ENCODE measurements at regions not wholly inside any gene's neighbourhood (a gene's known extent, or its start where the extent isn't known, plus 50 kb on each side); places are given as distances from the start of the nearest gene placed in this dataset.

DNA sequence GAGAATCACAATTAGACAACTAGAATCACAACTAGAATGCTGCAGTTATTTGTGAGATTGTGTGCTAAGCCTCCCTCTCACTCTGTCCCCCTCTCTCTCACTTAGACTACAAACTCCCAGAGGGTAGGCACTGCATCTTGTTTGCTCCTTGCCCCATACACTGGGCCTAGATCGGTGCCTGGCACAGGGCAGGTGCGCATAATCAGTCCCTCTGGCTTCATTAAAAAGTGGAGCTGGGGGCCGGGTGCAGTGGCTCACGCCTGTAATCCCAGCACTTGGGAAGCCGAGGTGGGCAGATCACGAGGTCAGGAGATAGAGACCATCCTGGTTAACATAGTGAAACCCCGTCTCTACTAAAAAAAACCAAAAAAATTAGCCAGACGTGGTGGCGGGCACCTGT is 456.8 kb downstream of the MIAT start:
- DNase-seq (ENCODE audit: low read depth) = no peak
- H3K4me3 ChIP-seq (ENCODE audit: control insufficient read depth, low read depth, low read length) = no peak overlapping the region
- TF ChIP-seq, protein P1, sequence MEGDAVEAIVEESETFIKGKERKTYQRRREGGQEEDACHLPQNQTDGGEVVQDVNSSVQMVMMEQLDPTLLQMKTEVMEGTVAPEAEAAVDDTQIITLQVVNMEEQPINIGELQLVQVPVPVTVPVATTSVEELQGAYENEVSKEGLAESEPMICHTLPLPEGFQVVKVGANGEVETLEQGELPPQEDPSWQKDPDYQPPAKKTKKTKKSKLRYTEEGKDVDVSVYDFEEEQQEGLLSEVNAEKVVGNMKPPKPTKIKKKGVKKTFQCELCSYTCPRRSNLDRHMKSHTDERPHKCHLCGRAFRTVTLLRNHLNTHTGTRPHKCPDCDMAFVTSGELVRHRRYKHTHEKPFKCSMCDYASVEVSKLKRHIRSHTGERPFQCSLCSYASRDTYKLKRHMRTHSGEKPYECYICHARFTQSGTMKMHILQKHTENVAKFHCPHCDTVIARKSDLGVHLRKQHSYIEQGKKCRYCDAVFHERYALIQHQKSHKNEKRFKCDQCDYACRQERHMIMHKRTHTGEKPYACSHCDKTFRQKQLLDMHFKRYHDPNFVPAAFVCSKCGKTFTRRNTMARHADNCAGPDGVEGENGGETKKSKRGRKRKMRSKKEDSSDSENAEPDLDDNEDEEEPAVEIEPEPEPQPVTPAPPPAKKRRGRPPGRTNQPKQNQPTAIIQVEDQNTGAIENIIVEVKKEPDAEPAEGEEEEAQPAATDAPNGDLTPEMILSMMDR (conservative IDR thresholded peaks at IDR 0.05; ENCODE audit: control insufficient read depth, insufficient read depth, low read depth, low read length) = no peak

DNA sequence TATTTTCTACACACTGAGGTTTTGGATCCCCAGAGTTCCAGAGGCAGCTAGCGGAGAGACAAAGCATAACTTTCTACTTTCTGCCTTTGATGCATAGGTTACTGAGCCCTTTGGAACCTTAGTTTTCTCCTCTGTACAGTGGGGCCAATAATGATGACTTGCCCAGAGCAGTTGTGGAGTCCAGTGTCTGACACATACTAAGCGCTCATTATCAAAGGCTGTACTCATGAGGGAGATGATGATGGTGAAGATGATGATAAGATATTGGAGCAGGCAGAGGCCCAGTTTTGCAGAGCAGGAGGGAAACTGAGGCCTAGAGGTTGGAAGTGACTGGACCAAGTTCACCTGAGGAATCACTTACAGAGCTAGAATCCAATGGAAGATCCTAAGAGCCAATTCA is 458.0 kb downstream of the MIAT start:
- TF ChIP-seq, protein P1 (conservative IDR thresholded peaks at IDR 0.05; ENCODE audit: control insufficient read depth, insufficient read depth, low read depth, low read length) = no peak
- DNase-seq (ENCODE audit: low read depth) = no peak
- no peak overlapping the region for H3K4me3 ChIP-seq (ENCODE audit: control insufficient read depth, low read depth, low read length)

DNA sequence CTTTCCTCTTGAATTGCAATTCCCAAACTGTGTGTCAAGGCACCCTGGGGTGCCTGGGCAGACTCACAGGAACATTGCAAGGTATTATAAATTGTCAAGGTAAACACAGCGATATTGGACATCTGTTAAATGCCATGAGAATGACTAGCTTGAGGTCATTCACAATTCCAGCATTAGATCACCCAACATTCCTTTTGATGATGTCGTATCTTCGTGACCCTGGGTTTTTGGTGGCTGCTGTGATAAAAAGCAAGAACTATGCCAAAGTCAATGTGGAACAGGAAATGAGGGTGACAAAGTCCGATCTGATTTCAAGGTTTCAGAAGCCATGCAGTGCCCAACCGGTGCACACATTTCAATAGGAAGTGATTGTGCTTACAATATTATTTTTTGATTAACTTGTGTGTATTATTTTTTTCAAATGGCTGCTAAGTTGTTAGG is 458.4 kb downstream of the MIAT start:
- no peak overlapping the region for H3K4me3 ChIP-seq (ENCODE audit: control insufficient read depth, low read depth, low read length)
- DNase-seq (ENCODE audit: low read depth) = peak; percentile 17
- TF ChIP-seq, protein P1 (conservative IDR thresholded peaks at IDR 0.05; ENCODE audit: control insufficient read depth, insufficient read depth, low read depth, low read length) = no peak

DNA sequence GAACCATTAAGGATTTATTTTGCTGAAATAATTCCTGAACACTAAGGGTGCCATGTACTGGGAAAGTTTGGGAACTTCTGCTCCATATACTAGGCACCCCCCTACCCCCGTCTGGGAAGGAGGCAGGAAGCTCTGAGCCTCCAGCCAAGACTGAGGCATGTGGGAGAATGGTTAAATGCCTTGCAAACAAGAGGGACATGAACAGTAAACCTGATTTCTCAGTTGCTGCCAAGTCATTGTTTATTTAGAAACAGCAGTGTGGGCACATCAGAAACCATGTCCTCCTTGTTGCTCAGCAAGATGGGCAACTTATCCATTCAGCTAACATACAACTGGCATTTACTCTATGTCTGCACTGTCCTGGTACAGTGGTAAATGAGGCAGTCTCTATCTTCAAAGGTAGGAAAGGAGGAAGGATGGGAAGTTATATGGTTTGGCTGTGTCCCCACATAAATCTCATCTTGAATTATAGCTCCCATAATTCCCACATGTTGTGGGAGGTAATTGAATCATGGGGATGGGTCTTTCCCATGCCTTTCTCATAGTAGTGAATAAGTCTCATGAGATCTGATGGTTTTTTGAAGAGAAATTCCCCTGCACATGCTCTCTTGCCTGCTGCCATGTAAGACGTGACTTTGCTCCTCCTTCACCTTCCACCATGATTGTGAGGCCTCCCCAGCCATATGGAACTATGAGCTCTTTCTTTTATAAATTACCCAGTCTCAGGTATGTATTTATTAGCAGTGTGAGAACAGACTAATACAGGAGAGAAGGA is 459.1 kb downstream of the MIAT start:
- no peak overlapping the region for H3K4me3 ChIP-seq (ENCODE audit: control insufficient read depth, low read depth, low read length)
- TF ChIP-seq, protein P1 (conservative IDR thresholded peaks at IDR 0.05; ENCODE audit: control insufficient read depth, insufficient read depth, low read depth, low read length) = no peak
- DNase-seq (ENCODE audit: low read depth) = no peak

DNA sequence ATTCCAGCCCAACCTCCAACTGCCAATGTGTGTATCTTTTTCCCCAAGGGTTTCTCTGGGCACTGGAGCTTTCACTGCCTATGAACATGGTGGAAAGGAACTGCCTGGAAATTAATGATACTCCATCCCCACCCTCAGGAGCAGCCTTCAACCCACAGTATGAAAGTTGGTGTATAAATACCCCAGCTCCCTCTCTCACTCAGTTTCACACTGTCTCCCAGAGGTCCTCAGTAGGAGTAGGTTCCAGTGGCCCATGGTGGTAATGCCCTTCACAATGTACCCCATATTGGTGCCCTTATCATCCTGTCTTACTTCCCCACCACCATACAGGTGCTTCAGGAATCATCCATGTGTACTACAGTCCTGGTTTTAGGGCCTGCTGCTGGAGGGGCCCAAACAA is 462.6 kb downstream of the MIAT start:
- no peak for DNase-seq (ENCODE audit: low read depth)
- H3K4me3 ChIP-seq (ENCODE audit: control insufficient read depth, low read depth, low read length) = no peak overlapping the region
- TF ChIP-seq, protein P1 (conservative IDR thresholded peaks at IDR 0.05; ENCODE audit: control insufficient read depth, insufficient read depth, low read depth, low read length) = no peak

DNA sequence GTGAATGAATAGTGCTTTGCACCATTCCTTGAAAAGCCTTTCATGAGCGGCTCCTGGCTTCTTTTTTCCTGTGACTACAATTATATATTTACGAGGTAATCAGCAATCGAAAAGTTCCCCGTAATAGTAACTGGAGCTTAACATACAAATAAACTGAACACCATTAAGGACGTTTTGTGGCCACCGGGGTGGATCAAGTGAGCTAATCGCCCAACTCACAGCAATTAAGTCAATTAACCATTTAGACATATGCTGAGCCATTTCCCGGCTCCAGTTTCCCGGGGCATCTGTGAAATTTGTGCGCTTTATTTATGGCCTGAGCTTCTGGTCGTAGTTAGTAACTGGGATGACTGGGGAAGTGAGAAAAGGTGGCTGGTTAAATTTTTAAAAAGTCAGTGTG is 465.2 kb downstream of the MIAT start:
- DNase-seq (ENCODE audit: low read depth) = no peak
- TF ChIP-seq, protein P1 (conservative IDR thresholded peaks at IDR 0.05; ENCODE audit: control insufficient read depth, insufficient read depth, low read depth, low read length) = no peak
- H3K4me3 ChIP-seq (ENCODE audit: control insufficient read depth, low read depth, low read length) = no peak overlapping the region

All from fibroblast of mammary gland (primary cell).